Cardiac muscle cell (in vitro differentiated cells and primary cell): ENCODE measurements at regions not wholly inside any gene's neighbourhood (a gene's known extent, or its start where the extent isn't known, plus 50 kb on each side); places are given as distances from the start of the nearest gene placed in this dataset.
A peak's percentile ranks its signal among the peaks of the same experiment; 100 is the strongest.

Experiments
- DNase-seq, 2 donors: peaks; one replicate each; pipeline versions ENCODE4 v3.0.0 to v3.0.0-alpha.2; 2010 to 2017; ENCODE audit warnings: low read depth in 1 of 2, low spot score in 1 of 2
- H3K27ac ChIP-seq: fragments of 200-600 bp; sonication (generic); 2 replicates; pipeline ENCODE4 v1.5.1; 2016
- H3K27me3 ChIP-seq: fragments of 200-600 bp; sonication (generic); 2 replicates; pipeline ENCODE4 v1.6.0; 2016; ENCODE audit warnings: control low read depth
- H3K36me3 ChIP-seq: fragments of 200-600 bp; sonication (generic); 2 replicates; pipeline ENCODE4 v1.5.1; 2016; ENCODE audit warnings: control low read depth
- H3K4me1 ChIP-seq: fragments of 200-600 bp; sonication (generic); 2 replicates; pipeline ENCODE4 v1.8.1; 2017; ENCODE audit warnings: low read depth, mild to moderate bottlenecking, mixed run types
- H3K4me3 ChIP-seq: fragments of 200-600 bp; sonication (generic); 2 replicates; pipeline ENCODE4 v1.5.1; 2016; ENCODE audit warnings: mild to moderate bottlenecking
- H3K9me3 ChIP-seq: fragments of 200-600 bp; sonication (generic); 2 replicates; pipeline ENCODE4 v1.5.1; 2017; ENCODE audit warnings: low read depth, mild to moderate bottlenecking, control low read depth
- TF ChIP-seq, protein P1 (sequence below): IDR thresholded peaks from 2 replicates; pipeline ENCODE4 v1.5.1; 2012; ENCODE audit warnings: low read depth, mild to moderate bottlenecking, low read length

DNA sequence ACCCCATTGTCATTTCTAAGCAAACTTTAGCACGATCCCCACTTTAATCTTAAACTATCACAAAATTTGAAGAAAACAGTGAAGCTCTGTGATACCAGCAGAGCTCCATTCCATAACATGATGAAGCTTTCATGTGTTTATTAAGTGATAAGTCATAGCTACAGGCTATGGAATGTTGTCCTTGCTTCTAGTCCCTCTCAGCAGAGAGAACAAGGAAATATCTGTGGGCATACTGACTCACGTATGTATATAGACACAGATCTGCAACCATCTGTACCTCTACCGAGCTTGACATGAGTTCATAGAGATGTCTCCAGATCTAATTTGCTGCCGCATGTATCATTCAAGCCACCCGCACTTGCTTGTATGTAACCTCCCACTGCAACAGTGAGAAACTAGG, 588.9 kb downstream of the ETS1 start:
- no peaks in the 10 kb centered on the region for H3K4me1 ChIP-seq
- TF ChIP-seq, protein P1, sequence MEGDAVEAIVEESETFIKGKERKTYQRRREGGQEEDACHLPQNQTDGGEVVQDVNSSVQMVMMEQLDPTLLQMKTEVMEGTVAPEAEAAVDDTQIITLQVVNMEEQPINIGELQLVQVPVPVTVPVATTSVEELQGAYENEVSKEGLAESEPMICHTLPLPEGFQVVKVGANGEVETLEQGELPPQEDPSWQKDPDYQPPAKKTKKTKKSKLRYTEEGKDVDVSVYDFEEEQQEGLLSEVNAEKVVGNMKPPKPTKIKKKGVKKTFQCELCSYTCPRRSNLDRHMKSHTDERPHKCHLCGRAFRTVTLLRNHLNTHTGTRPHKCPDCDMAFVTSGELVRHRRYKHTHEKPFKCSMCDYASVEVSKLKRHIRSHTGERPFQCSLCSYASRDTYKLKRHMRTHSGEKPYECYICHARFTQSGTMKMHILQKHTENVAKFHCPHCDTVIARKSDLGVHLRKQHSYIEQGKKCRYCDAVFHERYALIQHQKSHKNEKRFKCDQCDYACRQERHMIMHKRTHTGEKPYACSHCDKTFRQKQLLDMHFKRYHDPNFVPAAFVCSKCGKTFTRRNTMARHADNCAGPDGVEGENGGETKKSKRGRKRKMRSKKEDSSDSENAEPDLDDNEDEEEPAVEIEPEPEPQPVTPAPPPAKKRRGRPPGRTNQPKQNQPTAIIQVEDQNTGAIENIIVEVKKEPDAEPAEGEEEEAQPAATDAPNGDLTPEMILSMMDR = no peak
- no peak overlapping the region for H3K4me3 ChIP-seq
- H3K27ac ChIP-seq = no peak overlapping the region
- no peak for DNase-seq
- H3K9me3 ChIP-seq = no peaks in the 10 kb centered on the region
- no peaks in the 10 kb centered on the region for H3K27me3 ChIP-seq
- H3K36me3 ChIP-seq = no peaks in the 10 kb centered on the region

DNA sequence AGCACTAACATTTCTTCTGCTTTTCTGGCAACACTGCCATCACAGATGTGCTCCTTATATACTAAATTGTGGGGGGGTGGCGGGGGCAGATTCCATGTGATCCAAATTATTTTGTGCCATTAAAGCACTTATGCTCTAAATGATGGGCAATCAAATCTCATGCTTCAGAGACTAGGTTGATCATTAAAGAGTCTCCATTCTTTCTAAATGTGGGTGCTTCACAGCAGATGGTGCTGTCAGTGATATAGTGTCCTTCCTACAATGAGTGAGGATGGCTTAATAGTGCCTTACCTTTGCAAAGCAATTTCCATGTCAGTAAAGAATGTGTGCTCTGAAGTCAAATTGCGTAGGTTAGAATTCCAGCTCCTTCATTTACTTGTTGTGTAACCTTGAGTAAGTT, 589.8 kb downstream of the ETS1 start:
- TF ChIP-seq, protein P1 = no peak

DNA sequence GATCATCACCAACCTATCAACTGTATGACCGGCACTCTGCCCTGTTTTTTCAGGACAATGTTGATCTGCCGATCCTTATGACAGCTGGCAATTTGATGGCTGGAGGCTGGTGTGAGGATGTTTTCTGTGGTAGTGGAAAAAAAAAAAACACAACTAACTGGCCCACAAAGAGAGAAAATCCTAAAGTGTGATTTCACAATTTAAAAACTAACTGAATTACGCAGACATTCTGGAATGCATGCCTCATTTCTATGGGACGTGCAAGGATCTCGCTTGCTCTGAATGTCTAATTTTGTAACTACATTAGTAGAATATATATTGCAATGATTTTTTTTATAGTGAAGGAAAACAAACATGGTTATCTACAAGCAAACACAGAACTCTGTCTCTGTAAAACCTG, 590.5 kb downstream of the ETS1 start:
- Histone ChIP-seq H3K27me3 (no peaks in the 10 kb centered on the region), H3K4me1 (no peaks in the 10 kb centered on the region), H3K4me3 (no peak overlapping the region), H3K9me3 (no peaks in the 10 kb centered on the region), H3K27ac (no peak overlapping the region), H3K36me3 (no peaks in the 10 kb centered on the region)
- TF ChIP-seq, protein P1 = no peak
- peak in 1 of 2 donors; percentile 35 for DNase-seq

More for the DNA sequence above, 589.8 kb downstream of the ETS1 start:
- Histone ChIP-seq H3K4me1 (no peaks in the 10 kb centered on the region), H3K4me3 (no peak overlapping the region), H3K27me3 (no peaks in the 10 kb centered on the region), H3K27ac (no peak overlapping the region), H3K36me3 (no peaks in the 10 kb centered on the region), H3K9me3 (no peaks in the 10 kb centered on the region)
- DNase-seq = no peak

DNA sequence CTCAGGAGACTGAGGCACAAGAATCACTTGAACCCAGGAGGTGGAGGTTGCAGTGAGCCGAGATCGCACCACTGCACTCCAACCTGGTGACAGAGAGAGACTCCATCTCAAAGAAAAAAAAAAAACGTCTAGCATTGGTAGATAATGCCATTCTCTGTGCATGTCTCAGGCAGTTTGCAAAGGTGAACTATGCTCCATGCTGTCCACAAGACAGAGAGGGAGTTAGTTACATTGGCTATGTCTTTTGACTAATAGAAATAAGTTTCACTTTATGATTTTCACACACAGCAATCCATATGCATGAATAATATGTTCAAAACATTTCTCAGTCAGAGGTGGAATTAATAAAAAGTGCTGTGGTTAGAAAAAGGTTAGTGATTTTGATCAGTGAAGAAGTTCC, 591.4 kb downstream of the ETS1 start:
- H3K27me3 ChIP-seq = no peaks in the 10 kb centered on the region
- H3K36me3 ChIP-seq = no peaks in the 10 kb centered on the region
- no peak for DNase-seq
- H3K4me3 ChIP-seq = no peak overlapping the region
- TF ChIP-seq, protein P1 = no peak
- H3K9me3 ChIP-seq = no peaks in the 10 kb centered on the region
- H3K4me1 ChIP-seq = no peaks in the 10 kb centered on the region
- H3K27ac ChIP-seq = no peak overlapping the region

DNA sequence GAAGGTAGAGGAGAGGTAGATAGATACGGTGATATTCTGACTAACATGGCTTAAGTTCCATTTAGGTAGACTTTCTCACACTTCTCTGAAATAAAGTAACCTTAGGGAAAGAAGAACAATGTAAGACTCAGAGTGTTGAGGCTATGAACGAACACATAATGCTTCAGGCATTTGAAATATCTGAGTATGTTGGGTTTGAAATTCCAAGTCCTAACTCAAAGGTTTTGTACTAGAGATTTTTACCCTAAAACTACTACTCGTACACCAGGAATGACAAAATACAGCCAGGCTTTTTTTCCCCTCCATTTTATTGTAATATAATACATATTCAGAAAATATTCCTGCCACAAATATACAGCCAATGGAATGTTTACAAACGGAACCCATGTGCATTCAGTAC, 592.6 kb downstream of the ETS1 start:
- H3K36me3 ChIP-seq = no peaks in the 10 kb centered on the region
- H3K4me3 ChIP-seq = no peak overlapping the region
- peak in 1 of 2 donors; percentile 46 for DNase-seq
- no peaks in the 10 kb centered on the region for H3K4me1 ChIP-seq
- no peaks in the 10 kb centered on the region for H3K27me3 ChIP-seq
- TF ChIP-seq, protein P1 = no peak
- no peaks in the 10 kb centered on the region for H3K9me3 ChIP-seq
- H3K27ac ChIP-seq = no peak overlapping the region

DNA sequence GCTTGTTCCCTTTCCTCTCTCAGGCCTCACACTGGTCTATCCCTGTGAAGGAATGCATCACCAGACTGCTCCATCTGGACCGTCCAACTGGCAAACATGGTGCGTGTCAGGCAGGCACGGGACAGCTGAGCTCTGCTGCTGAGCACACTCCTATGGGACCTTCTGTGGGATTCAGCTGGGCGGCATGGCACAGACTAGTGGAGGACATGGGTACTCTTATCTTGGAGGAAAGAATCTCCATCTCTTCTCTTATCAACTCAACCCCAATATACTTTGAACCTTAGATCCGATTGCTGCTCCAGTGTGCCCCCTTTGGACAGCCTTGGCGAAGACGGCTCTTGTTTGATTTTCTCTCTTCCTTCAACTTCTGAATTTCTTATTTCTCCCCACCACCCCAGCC, 593.6 kb downstream of the ETS1 start:
- Histone ChIP-seq H3K9me3 (no peaks in the 10 kb centered on the region), H3K27ac (no peak overlapping the region), H3K4me3 (no peak overlapping the region), H3K27me3 (no peaks in the 10 kb centered on the region), H3K4me1 (peaks cover 5% of the 10 kb centered on the region), H3K36me3 (no peaks in the 10 kb centered on the region)
- no peak for DNase-seq
- TF ChIP-seq, protein P1 = no peak
